Nephron (organoid): ENCODE measurements at regions not wholly inside any gene's neighbourhood (a gene's known extent, or its start where the extent isn't known, plus 50 kb on each side); places are given as distances from the start of the nearest gene placed in this dataset.

ENCODE experiments used
- H3K27ac Mint-ChIP-seq, 3 experiments: 2 replicates each; pipeline ENCODE4 v1.8.0; 2020; ENCODE audit warnings: mixed read lengths in 3 of 3, mild to moderate bottlenecking in 2 of 3, moderate library complexity in 1 of 3
- H3K27me3 Mint-ChIP-seq: 2 replicates; pipeline ENCODE4 v1.8.0; 2021; ENCODE audit warnings: low read depth, mild to moderate bottlenecking, moderate library complexity, mixed read lengths
- H3K36me3 Mint-ChIP-seq: 2 replicates; pipeline ENCODE4 v1.8.0; 2020; ENCODE audit warnings: low read depth, mixed read lengths
- H3K4me1 Mint-ChIP-seq: 2 replicates; pipeline ENCODE4 v1.8.0; 2020; ENCODE audit warnings: mixed read lengths
- H3K4me3 Mint-ChIP-seq, 3 experiments: 2 replicates each; pipeline ENCODE4 v1.8.0; 2020; ENCODE audit warnings: mild to moderate bottlenecking in 3 of 3, mixed read lengths in 3 of 3, moderate library complexity in 2 of 3
- H3K9me3 Mint-ChIP-seq: 2 replicates; pipeline ENCODE4 v1.8.0; 2020; ENCODE audit warnings: mixed read lengths
- CTCF ChIP-seq, 3 experiments: fragments of 200-600 bp; sonication (generic); IDR thresholded peaks; one replicate each; pipeline ENCODE4 v1.5.0; 2021; ENCODE audit warnings: antibody characterized with exemption in 3 of 3; ENCODE audit not compliant: unreplicated experiment in 3 of 3

- H3K4me1 Mint-ChIP-seq, result peaks cover under 1% of the 10 kb centered on the region
- H3K27ac Mint-ChIP-seq, result no peak overlapping the region
- TF ChIP-seq CTCF (IDR thresholded peaks at IDR 0.05; ENCODE audit: unreplicated experiment in 3 of 3), result no peak
- no peaks in the 10 kb centered on the region for H3K9me3 Mint-ChIP-seq
- no peak overlapping the region for H3K4me3 Mint-ChIP-seq
- no peaks in the 10 kb centered on the region for H3K36me3 Mint-ChIP-seq
- peaks cover 6% of the 10 kb centered on the region for H3K27me3 Mint-ChIP-seq
Observed at GRCh38 chr6:18335948-18336347, 51.2 kb upstream of the RNF144B start.

GRCh38 chr6:18334251-18334650 lies 52.9 kb upstream of the RNF144B start:
- Mint-ChIP-seq H3K4me3 (no peak overlapping the region), H3K36me3 (no peaks in the 10 kb centered on the region), H3K27ac (no peak overlapping the region), H3K27me3 (peaks cover 3% of the 10 kb centered on the region), H3K4me1 (no peaks in the 10 kb centered on the region), H3K9me3 (no peaks in the 10 kb centered on the region)
- no peak for TF ChIP-seq CTCF (IDR thresholded peaks at IDR 0.05; ENCODE audit: unreplicated experiment in 3 of 3)

- H3K27me3 Mint-ChIP-seq, result peaks cover 3% of the 10 kb centered on the region
- TF ChIP-seq CTCF (IDR thresholded peaks at IDR 0.05; ENCODE audit: unreplicated experiment in 3 of 3), result no peak
- peaks cover 12% of the 10 kb centered on the region for H3K4me1 Mint-ChIP-seq
- no peak overlapping the region for H3K4me3 Mint-ChIP-seq
- no peaks in the 10 kb centered on the region for H3K9me3 Mint-ChIP-seq
- H3K27ac Mint-ChIP-seq, result no peak overlapping the region
- no peaks in the 10 kb centered on the region for H3K36me3 Mint-ChIP-seq
Observed at GRCh38 chr6:18330548-18331081, 56.5 kb upstream of the RNF144B start.

- peaks cover 3% of the 10 kb centered on the region for H3K27me3 Mint-ChIP-seq
- H3K9me3 Mint-ChIP-seq, result no peaks in the 10 kb centered on the region
- H3K27ac Mint-ChIP-seq, result no peak overlapping the region
- no peak for TF ChIP-seq CTCF (IDR thresholded peaks at IDR 0.05; ENCODE audit: unreplicated experiment in 3 of 3)
- no peaks in the 10 kb centered on the region for H3K36me3 Mint-ChIP-seq
- peaks cover 12% of the 10 kb centered on the region for H3K4me1 Mint-ChIP-seq
- H3K4me3 Mint-ChIP-seq, result no peak overlapping the region
Observed at GRCh38 chr6:18329776-18330175, 57.4 kb upstream of the RNF144B start.

GRCh38 chr6:18328540-18328939 lies 58.6 kb upstream of the RNF144B start:
- no peak for TF ChIP-seq CTCF (IDR thresholded peaks at IDR 0.05; ENCODE audit: unreplicated experiment in 3 of 3)
- no peak overlapping the region for H3K4me3 Mint-ChIP-seq
- no peaks in the 10 kb centered on the region for H3K9me3 Mint-ChIP-seq

GRCh38 chr6:18328070-18328469 lies 59.1 kb upstream of the RNF144B start:
- peak overlapping the region; percentile 4 to 83 (median 60) for H3K27ac Mint-ChIP-seq
- peaks cover 19% of the 10 kb centered on the region for H3K4me1 Mint-ChIP-seq
- no peak overlapping the region for H3K4me3 Mint-ChIP-seq
- H3K9me3 Mint-ChIP-seq, result no peaks in the 10 kb centered on the region
- no peaks in the 10 kb centered on the region for H3K27me3 Mint-ChIP-seq
- no peak for TF ChIP-seq CTCF (IDR thresholded peaks at IDR 0.05; ENCODE audit: unreplicated experiment in 3 of 3)
- no peaks in the 10 kb centered on the region for H3K36me3 Mint-ChIP-seq

More at GRCh38 chr6:18328540-18328939, 58.6 kb upstream of the RNF144B start:
- Mint-ChIP-seq H3K27ac (peak overlapping the region; percentile 4 to 83 (median 60)), H3K4me1 (peaks cover 17% of the 10 kb centered on the region), H3K36me3 (no peaks in the 10 kb centered on the region), H3K27me3 (no peaks in the 10 kb centered on the region)
